Loucy (cell line): ENCODE measurements at regions not wholly inside any gene's neighbourhood (a gene's known extent, or its start where the extent isn't known, plus 50 kb on each side); places are given as distances from the start of the nearest gene placed in this dataset.

Experiments used
- H2AFZ ChIP-seq: fragments of 200-600 bp; sonication (generic); 2 replicates; pipeline ENCODE4 v1.6.0; 2016; ENCODE audit warnings: antibody characterized with exemption, mild to moderate bottlenecking, low read length, moderate library complexity
- H3F3A ChIP-seq: fragments of 200-600 bp; 2 replicates; pipeline ENCODE4 v1.6.0; 2016; ENCODE audit warnings: antibody characterized with exemption, low read depth, mild to moderate bottlenecking
- H3K27me3 ChIP-seq: fragments of 200-600 bp; sonication (generic); 2 replicates; pipeline ENCODE4 v1.6.1; 2014; ENCODE audit warnings: low read length, mild to moderate bottlenecking; ENCODE audit not compliant: insufficient read depth, poor library complexity, severe bottlenecking
- H3K36me3 ChIP-seq: fragments of 200-600 bp; sonication (generic); 2 replicates; pipeline ENCODE4 v1.6.1; 2016; ENCODE audit warnings: low read length; ENCODE audit not compliant: insufficient read depth
- H3K4me1 ChIP-seq: fragments of 200-600 bp; sonication (generic); 2 replicates; pipeline ENCODE4 v1.5.1; 2014; ENCODE audit warnings: low read length, mild to moderate bottlenecking; ENCODE audit not compliant: insufficient read depth, poor library complexity, severe bottlenecking
- H3K4me2 ChIP-seq: fragments of 200-600 bp; sonication (generic); 2 replicates; pipeline ENCODE4 v1.6.0; 2014; ENCODE audit warnings: antibody characterized with exemption, low read length, low read depth, mild to moderate bottlenecking; ENCODE audit not compliant: poor library complexity, severe bottlenecking
- H3K4me3 ChIP-seq: fragments of 200-600 bp; sonication (generic); 2 replicates; pipeline ENCODE4 v1.5.1; 2014; ENCODE audit warnings: low read length, mild to moderate bottlenecking, mixed read lengths; ENCODE audit not compliant: poor library complexity, severe bottlenecking
- H3K79me2 ChIP-seq: fragments of 200-600 bp; sonication (generic); 2 replicates; pipeline ENCODE4 v1.6.1; 2014; ENCODE audit warnings: low read length; ENCODE audit not compliant: insufficient read depth
- H3K9ac ChIP-seq: fragments of 200-600 bp; sonication (generic); 2 replicates; pipeline ENCODE4 v1.6.0; 2014; ENCODE audit warnings: mild to moderate bottlenecking, low read depth, low read length, moderate library complexity; ENCODE audit not compliant: poor library complexity, severe bottlenecking
- H3K9me2 ChIP-seq: fragments of 200-600 bp; sonication (generic); replicated peaks from 2 replicates; pipeline ENCODE4 v1.6.1; 2016; ENCODE audit warnings: low read depth, low read length, mixed read lengths
- H3K9me3 ChIP-seq: fragments of 200-600 bp; sonication (generic); 2 replicates; pipeline ENCODE4 v1.6.1; 2014; ENCODE audit warnings: mild to moderate bottlenecking, antibody characterized with exemption, low read length, low read depth; ENCODE audit not compliant: insufficient read depth
- H4K20me1 ChIP-seq: fragments of 200-600 bp; sonication (generic); 2 replicates; pipeline ENCODE4 v1.6.0; 2014; ENCODE audit warnings: antibody characterized with exemption, low read length, mild to moderate bottlenecking; ENCODE audit not compliant: insufficient read depth, poor library complexity, severe bottlenecking
- EZH2phosphoT487 ChIP-seq: fragments of 200-600 bp; IDR thresholded peaks from 2 replicates; pipeline ENCODE4 v1.6.1; 2018; ENCODE audit warnings: antibody characterized with exemption, mild to moderate bottlenecking, moderate library complexity, borderline replicate concordance
- TF ChIP-seq, protein P1 (sequence below): fragments of 200-600 bp; sonication (generic); conservative IDR thresholded peaks from 2 replicates; pipeline ENCODE4 v1.5.1; 2014; ENCODE audit warnings: mild to moderate bottlenecking, antibody characterized with exemption, low read length

GRCh38 chr18:75533950-75534349, 106.4 kb upstream of the SMIM21 start:
- H2AFZ ChIP-seq = no peak overlapping the region
- no peaks in the 10 kb centered on the region for H3K9me2 ChIP-seq
- H3K9me3 ChIP-seq = no peaks in the 10 kb centered on the region
- no peaks in the 10 kb centered on the region for H4K20me1 ChIP-seq
- no peak overlapping the region for H3K4me3 ChIP-seq
- no peaks in the 10 kb centered on the region for H3F3A ChIP-seq
- no peaks in the 10 kb centered on the region for H3K79me2 ChIP-seq
- H3K4me2 ChIP-seq = no peak overlapping the region
- H3K9ac ChIP-seq = no peak overlapping the region
- TF ChIP-seq, protein P1, sequence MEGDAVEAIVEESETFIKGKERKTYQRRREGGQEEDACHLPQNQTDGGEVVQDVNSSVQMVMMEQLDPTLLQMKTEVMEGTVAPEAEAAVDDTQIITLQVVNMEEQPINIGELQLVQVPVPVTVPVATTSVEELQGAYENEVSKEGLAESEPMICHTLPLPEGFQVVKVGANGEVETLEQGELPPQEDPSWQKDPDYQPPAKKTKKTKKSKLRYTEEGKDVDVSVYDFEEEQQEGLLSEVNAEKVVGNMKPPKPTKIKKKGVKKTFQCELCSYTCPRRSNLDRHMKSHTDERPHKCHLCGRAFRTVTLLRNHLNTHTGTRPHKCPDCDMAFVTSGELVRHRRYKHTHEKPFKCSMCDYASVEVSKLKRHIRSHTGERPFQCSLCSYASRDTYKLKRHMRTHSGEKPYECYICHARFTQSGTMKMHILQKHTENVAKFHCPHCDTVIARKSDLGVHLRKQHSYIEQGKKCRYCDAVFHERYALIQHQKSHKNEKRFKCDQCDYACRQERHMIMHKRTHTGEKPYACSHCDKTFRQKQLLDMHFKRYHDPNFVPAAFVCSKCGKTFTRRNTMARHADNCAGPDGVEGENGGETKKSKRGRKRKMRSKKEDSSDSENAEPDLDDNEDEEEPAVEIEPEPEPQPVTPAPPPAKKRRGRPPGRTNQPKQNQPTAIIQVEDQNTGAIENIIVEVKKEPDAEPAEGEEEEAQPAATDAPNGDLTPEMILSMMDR = no peak
- no peak for TF ChIP-seq EZH2phosphoT487
- H3K4me1 ChIP-seq = no peaks in the 10 kb centered on the region
- no peaks in the 10 kb centered on the region for H3K27me3 ChIP-seq
- H3K36me3 ChIP-seq = no peaks in the 10 kb centered on the region

- Histone ChIP-seq H3K4me3 (no peak overlapping the region), H3K79me2 (no peaks in the 10 kb centered on the region), H3K9me2 (no peaks in the 10 kb centered on the region), H4K20me1 (no peaks in the 10 kb centered on the region), H3K4me1 (no peaks in the 10 kb centered on the region), H2AFZ (no peak overlapping the region), H3K27me3 (no peaks in the 10 kb centered on the region), H3K4me2 (no peak overlapping the region), H3K9ac (no peak overlapping the region), H3F3A (no peaks in the 10 kb centered on the region), H3K36me3 (no peaks in the 10 kb centered on the region), H3K9me3 (no peaks in the 10 kb centered on the region)
- TF ChIP-seq, protein P1 = no peak
- no peak for TF ChIP-seq EZH2phosphoT487
Observed at GRCh38 chr18:75533209-75533608, 105.7 kb upstream of the SMIM21 start.

DNA sequence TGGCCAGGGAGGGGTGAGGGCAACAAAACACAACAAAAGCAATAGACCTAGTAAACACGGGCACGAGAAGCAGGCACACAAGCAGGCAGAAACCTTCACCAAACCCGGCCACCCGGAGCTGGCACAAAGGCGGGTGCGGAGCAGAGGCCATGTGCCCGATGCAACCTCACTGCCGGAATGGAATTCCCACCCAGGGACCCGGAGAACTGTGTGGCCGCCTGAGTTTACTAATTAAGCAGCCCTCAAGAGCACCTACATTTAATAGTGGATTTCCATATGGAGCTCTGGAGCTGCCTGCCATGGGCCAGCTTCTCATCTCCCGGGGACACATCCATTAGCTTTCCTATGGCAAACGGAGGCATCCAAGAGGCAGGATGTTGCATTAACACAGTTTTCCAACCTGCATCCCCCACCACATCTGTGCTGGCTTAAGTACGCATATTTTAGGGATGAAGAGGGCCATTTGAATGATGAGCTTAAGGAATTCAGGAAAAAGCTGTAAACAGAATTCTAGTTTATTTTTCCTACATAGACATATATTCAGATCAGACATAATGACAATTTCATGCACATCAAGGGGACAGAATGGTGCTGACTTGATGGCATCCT, 104.5 kb upstream of the SMIM21 start:
- Histone ChIP-seq H3K79me2 (no peaks in the 10 kb centered on the region), H3K9ac (no peak overlapping the region), H3K9me3 (no peaks in the 10 kb centered on the region; the same call in 1 of the 2 replicates), H3K27me3 (no peaks in the 10 kb centered on the region), H3K4me1 (no peaks in the 10 kb centered on the region), H3K36me3 (no peaks in the 10 kb centered on the region), H3K4me2 (no peak overlapping the region), H3F3A (no peaks in the 10 kb centered on the region), H3K9me2 (no peaks in the 10 kb centered on the region), H3K4me3 (no peak overlapping the region), H2AFZ (no peak overlapping the region), H4K20me1 (no peaks in the 10 kb centered on the region)
- no peak for TF ChIP-seq EZH2phosphoT487
- TF ChIP-seq, protein P1 = no peak
